Esophagus muscularis mucosa (tissue), 4 donors: ENCODE measurements at regions not wholly inside any gene's neighbourhood (a gene's known extent, or its start where the extent isn't known, plus 50 kb on each side); places are given as distances from the start of the nearest gene placed in this dataset.

Experiments used
- CTCF ChIP-seq, 3 experiments: fragments of 200-600 bp in 2 of 3; fragments of 450-650 bp in 1 of 3; sonication (generic) in 2 of 3; IDR thresholded peaks; one replicate each; pipeline ENCODE4 v1.5.1; 2017 to 2019; ENCODE audit warnings: antibody characterized with exemption in 3 of 3, mild to moderate bottlenecking in 2 of 3, moderate library complexity in 1 of 3
- EP300 ChIP-seq: sonication (generic); formaldehyde crosslinking; IDR thresholded peaks from one replicate; pipeline ENCODE4 v1.6.1; 2017; ENCODE audit warnings: antibody characterized with exemption
- POLR2A ChIP-seq: fragments of 450-650 bp; IDR thresholded peaks from one replicate; pipeline ENCODE4 v1.6.1; 2017; ENCODE audit warnings: antibody characterized with exemption, moderate library complexity, mild to moderate bottlenecking, low read depth
- POLR2AphosphoS5 ChIP-seq, 2 donors: sonication (generic); formaldehyde crosslinking; IDR thresholded peaks; one replicate each; pipeline ENCODE4 v1.6.1; 2017; ENCODE audit warnings: antibody characterized with exemption in 2 of 2

GRCh38 chr13:24938966-24939365 lies 157.0 kb upstream of the PABPC3 start:
- no peak for TF ChIP-seq POLR2A
- no peak for TF ChIP-seq CTCF (IDR thresholded peaks at IDR 0.05)
- no peak for TF ChIP-seq POLR2AphosphoS5 (IDR thresholded peaks at IDR 0.05)
- TF ChIP-seq EP300 = no peak
